WI38 (cell line): ENCODE measurements at regions not wholly inside any gene's neighbourhood (a gene's known extent, or its start where the extent isn't known, plus 50 kb on each side); places are given as distances from the start of the nearest gene placed in this dataset.
"Not testable (repeated sequence)": the region's sequence is repeated elsewhere in the genome, so short reads cannot be mapped to it uniquely, and the experiment has no call there.

Experiments used
- H3K4me3 ChIP-seq: 2 replicates; pipeline ENCODE4 v1.5.1; 2011; ENCODE audit warnings: low read depth, mild to moderate bottlenecking, control low read depth, low read length
- TF ChIP-seq, protein P1 (sequence below): IDR thresholded peaks from 2 replicates; pipeline ENCODE4 v1.5.1; 2012; ENCODE audit warnings: low read depth, mild to moderate bottlenecking, control low read depth, low read length

DNA sequence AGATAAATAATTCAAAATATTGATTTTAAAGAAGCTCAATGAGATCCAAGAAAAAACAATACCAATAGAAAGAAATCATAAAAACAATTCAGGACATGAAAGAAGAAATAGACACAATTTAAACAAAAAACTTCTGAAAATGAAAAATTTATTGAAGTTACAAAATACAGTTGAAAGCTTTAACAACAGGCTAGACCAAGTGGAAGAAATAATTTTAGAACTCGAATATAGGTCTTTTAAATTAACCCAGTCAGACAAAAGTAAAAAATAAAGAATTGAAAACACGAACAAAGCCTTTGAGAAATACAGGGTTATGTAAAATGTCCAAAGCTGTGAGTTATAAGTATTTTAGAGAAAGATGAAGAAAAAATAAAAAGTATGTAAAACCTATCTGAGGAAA is 152.4 kb upstream of the SMIM30 start:
- H3K4me3 ChIP-seq: no peak overlapping the region
- TF ChIP-seq, protein P1, sequence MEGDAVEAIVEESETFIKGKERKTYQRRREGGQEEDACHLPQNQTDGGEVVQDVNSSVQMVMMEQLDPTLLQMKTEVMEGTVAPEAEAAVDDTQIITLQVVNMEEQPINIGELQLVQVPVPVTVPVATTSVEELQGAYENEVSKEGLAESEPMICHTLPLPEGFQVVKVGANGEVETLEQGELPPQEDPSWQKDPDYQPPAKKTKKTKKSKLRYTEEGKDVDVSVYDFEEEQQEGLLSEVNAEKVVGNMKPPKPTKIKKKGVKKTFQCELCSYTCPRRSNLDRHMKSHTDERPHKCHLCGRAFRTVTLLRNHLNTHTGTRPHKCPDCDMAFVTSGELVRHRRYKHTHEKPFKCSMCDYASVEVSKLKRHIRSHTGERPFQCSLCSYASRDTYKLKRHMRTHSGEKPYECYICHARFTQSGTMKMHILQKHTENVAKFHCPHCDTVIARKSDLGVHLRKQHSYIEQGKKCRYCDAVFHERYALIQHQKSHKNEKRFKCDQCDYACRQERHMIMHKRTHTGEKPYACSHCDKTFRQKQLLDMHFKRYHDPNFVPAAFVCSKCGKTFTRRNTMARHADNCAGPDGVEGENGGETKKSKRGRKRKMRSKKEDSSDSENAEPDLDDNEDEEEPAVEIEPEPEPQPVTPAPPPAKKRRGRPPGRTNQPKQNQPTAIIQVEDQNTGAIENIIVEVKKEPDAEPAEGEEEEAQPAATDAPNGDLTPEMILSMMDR: no peak

DNA sequence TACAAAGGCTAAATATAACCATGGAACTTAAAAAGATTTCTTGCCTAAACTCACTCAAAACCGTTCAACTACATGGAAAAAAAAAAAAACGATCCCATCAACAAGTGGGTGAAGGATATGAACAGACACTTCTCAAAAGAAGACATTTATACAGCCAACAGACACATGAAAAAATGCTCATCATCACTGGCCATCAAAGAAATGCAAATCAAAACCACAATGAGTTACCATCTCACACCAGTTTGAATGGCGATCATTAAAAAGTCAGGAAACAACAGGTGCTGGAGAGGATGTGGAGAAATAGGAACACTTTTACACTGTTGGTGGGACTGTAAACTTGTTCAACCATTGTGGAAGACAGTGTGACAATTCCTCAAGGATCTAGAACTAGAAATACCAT is 151.2 kb upstream of the SMIM30 start:
- not testable (repeated sequence) for H3K4me3 ChIP-seq

DNA sequence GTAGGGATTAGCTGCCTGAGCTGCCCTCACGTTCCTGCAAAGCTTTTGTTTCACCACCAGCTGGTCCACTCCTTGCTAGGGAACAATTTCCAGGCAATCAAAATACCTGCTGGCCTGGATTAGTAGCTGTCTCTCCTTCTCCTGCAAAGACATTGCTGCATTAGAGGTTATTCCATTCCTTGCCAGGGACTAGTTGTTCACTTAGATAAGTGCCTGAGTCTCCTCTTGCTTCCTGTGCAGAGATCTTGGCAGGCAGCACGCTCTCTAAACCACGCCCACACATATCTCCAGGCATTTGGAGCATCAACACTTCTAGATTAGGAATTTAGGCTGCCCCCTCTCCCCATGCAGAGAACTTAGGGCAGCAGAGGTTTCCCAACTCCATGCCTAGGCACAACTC is 150.4 kb upstream of the SMIM30 start:
- no peak overlapping the region for H3K4me3 ChIP-seq

DNA sequence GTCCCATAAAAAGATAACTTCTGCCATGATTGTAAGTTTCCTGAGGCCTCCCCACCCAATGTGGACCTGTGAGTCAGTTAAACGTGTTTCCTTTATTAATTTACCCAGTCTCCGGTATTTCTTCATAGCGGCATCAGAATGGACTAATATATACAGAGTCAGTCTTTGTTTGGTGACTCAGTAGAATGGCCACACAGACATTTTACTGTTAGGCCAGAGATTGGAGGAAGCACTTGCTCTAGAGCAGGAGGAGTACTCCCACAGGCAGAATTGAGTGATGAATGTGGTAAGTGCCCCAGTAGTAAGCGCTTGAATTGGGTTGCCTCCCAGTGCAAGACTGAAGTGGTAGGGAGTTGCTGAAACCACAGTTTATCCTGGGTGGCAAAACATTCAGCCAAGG is 149.5 kb upstream of the SMIM30 start:
- H3K4me3 ChIP-seq: no peak overlapping the region
- TF ChIP-seq, protein P1: no peak

More for the DNA sequence above, 150.4 kb upstream of the SMIM30 start:
- TF ChIP-seq, protein P1: no peak

DNA sequence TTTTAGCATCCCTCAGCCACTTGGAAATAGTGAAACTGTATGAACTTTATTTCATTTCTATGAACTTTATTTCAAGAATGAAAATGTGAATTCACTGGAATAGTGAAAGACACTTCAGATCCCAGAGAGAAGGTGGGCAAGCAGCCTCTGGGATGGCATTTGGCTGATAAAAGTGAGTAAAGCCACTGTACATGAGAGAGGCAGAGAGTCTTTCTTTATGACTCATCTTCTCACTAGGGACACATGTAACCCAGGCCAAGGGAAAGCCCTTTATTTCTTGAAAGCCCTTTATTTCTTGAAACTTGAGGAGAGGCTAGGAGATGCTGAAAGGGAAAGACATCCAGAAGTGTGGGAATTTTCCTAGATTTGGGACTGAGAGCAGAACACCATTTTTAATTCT is 148.9 kb upstream of the SMIM30 start:
- no peak overlapping the region for H3K4me3 ChIP-seq
- TF ChIP-seq, protein P1: no peak

DNA sequence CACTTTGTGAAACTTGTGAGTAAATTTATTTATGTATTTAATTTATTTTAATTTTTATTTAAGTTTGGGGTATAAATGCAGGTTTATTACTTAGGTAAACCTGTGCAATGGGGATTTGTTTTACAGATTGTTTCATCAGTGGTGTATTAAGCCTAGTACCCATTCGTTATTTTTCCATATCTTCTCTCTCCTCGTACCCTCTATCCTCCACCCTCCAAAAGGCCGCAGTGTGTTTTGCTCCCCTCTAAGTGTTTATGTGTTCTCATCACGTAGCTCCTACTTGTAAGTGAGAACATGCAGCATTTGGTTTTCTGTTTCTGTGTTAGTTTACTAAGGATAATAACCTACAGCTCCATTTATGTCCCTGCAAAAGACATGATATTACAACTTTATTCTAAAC is 145.4 kb upstream of the SMIM30 start:
- TF ChIP-seq, protein P1: no peak
- H3K4me3 ChIP-seq: no peak overlapping the region

DNA sequence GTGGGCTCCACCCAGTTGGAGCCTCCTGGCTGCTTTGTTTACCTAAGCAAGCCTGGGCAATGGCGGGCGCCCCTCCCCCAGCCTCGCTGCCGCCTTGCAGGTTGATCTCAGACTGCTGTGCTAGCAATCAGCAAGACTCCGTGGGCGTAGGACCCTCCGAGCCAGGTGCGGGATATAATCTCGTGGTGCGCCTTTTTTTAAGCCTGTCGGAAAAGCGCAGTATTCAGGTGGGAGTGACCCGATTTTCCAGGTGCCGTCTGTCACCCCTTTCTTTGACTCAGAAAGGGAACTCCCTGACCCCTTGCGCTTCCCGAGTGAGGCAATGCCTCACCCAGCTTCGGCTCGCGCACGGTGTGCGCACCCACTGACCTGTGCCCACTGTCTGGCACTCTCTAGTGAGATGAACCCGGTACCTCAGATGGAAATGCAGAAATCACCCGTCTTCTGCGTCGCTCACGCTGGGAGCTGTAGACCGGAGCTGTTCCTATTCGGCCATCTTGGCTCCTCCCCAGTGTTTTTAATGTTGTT is 144.9 kb upstream of the SMIM30 start:
- not testable (repeated sequence) for H3K4me3 ChIP-seq

DNA sequence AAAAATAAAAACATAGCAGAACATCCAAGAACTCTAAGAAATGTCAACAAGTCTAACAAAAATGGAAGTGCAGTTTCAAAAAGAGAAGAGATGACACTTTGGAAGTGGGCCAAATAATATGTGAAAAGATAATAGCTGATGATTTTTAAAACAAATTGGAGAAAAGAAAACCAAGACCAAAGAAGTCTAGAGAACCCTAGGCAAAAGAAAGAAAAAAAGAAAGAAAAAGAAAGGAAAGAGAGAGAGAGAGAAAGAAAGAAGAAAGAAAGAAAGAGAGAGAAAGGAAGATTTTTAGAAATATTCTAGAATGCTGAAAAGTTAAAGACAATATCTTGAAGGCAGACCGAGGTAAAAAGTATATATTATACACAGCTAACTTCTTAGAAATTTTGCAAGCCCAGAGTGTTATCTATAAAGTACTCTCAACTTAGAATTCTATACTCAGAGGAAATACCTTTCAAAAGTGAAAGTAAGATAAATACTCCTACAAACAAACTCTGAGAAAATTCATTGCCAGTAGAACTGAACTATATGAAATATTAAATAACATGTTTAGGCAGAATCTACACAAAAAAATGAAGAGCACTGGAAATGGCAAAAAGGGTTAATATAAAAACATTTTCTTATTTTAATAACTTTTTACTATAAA is 138.7 kb upstream of the SMIM30 start:
- no peak overlapping the region for H3K4me3 ChIP-seq
- TF ChIP-seq, protein P1: no peak
